Right lobe of liver (tissue), 6 donors: ENCODE measurements at regions not wholly inside any gene's neighbourhood (a gene's known extent, or its start where the extent isn't known, plus 50 kb on each side); places are given as distances from the start of the nearest gene placed in this dataset.
"Not testable (repeated sequence)": the region's sequence is repeated elsewhere in the genome, so short reads cannot be mapped to it uniquely, and the experiment has no call there.

Experiments used
- ATAC-seq, 4 donors: fragments of 200-7000 bp; cut with Tn5 transposase; one replicate each; pipeline ENCODE4 v1.9.1; 2020; ENCODE audit warnings: mild to moderate bottlenecking in 4 of 4, moderate library complexity in 4 of 4
- DNase-seq, 3 donors: peaks; one replicate each; pipeline ENCODE4 v3.0.0-alpha.2; 2020
- H3K27ac ChIP-seq, 3 donors: fragments of 200-600 bp; one replicate each; pipeline ENCODE4 v1.8.0; 2022
- H3K27me3 ChIP-seq, 2 donors: fragments of 200-600 bp; one replicate each; pipeline ENCODE4 v1.8.0; 2022
- H3K36me3 ChIP-seq, 4 donors: fragments of 200-600 bp; sonication (generic) in 1 of 4; one replicate each; pipeline versions ENCODE4 v1.5.1 to v1.8.0; 2017 to 2022; ENCODE audit warnings: control low read depth in 1 of 4
- H3K4me1 ChIP-seq, 4 donors: fragments of 200-600 bp; sonication (generic) in 1 of 4; one replicate each; pipeline versions ENCODE4 v1.5.1 to v1.8.0; 2017 to 2022; ENCODE audit warnings: control low read depth in 1 of 4
- H3K4me3 ChIP-seq, 3 donors: fragments of 200-600 bp; one replicate each; pipeline ENCODE4 v1.8.0; 2022
- H3K9me3 ChIP-seq, 4 donors: fragments of 200-600 bp; sonication (generic) in 1 of 4; one replicate each; pipeline versions ENCODE4 v1.5.1 to v1.8.0; 2017 to 2022; ENCODE audit warnings: control low read depth in 1 of 4
- CTCF ChIP-seq, 4 donors: fragments of 200-600 bp in 3 of 4; fragments of 450-650 bp in 1 of 4; IDR thresholded peaks; one replicate each; pipeline versions ENCODE4 v1.5.1 to v1.8.0; 2016 to 2022; ENCODE audit warnings: antibody characterized with exemption in 4 of 4, mild to moderate bottlenecking in 2 of 4
- POLR2A ChIP-seq: fragments of 450-650 bp; IDR thresholded peaks from one replicate; pipeline ENCODE4 v1.6.1; 2017; ENCODE audit warnings: antibody characterized with exemption, mild to moderate bottlenecking
- WGBS: methylation state at CpG from one replicate; pipeline ENCODE4 v1.1.6; 2018; ENCODE audit warnings: low coverage, low lambda C conversion rate; ENCODE audit not compliant: insufficient coverage; ENCODE audit errors: missing lambda C conversion rate; 5-methylcytosine and 5-hydroxymethylcytosine counted together
- intact Hi-C, 2 donors: fragments of 100-400 bp; cut with DNase I; formaldehyde crosslinking; loops; one replicate each; pipeline versions ENCODE4 v1.11.2 to v1.14.1; 2022
- donor health status: DM: no; HTN: yes; CAD: no.
- donor health status: DM: no; HTN: no; CAD: no.
- donor health status: DM: no; HTN: no; CAD: no.
- donor health status: DM: no; HTN: yes; CAD: no.
- donor health status: DM: no; HTN: yes; CAD: no.

- DNase-seq (peak in 2 of 3 donors; percentile 49 to 76), ATAC-seq (peak in 2 of 4 donors; percentile 63 to 99)
- Histone ChIP-seq H3K36me3 (no peaks in the 10 kb centered on the region), H3K27me3 (no peaks in the 10 kb centered on the region), H3K27ac (no peak overlapping the region), H3K9me3 (no peaks in the 10 kb centered on the region), H3K4me3 (no peak overlapping the region), H3K4me1 (no peaks in the 10 kb centered on the region)
- WGBS = 70% methylated on average over 2 of the region's 3 CpGs
- TF ChIP-seq POLR2A = no peak
- no peak for TF ChIP-seq CTCF (IDR thresholded peaks at IDR 0.05)
- intact Hi-C loops = no loop called here
These were observed 796.2 kb downstream of the CCSER2 start for GRCh38 chr10:85124603-85125051.

- Histone ChIP-seq H3K9me3 (no peaks in the 10 kb centered on the region), H3K4me1 (no peaks in the 10 kb centered on the region), H3K4me3 (no peak overlapping the region), H3K27ac (no peak overlapping the region), H3K27me3 (no peaks in the 10 kb centered on the region), H3K36me3 (no peaks in the 10 kb centered on the region)
- 72% methylated on average over 5 of the region's 5 CpGs for WGBS
- ATAC-seq = no peak
- TF ChIP-seq CTCF (IDR thresholded peaks at IDR 0.05) (no peak), POLR2A (no peak)
- intact Hi-C loops = no loop called here
- no peak for DNase-seq
These were observed 808.9 kb downstream of the CCSER2 start for GRCh38 chr10:85137253-85137652.

GRCh38 chr10:85138046-85138445 lies 809.7 kb downstream of the CCSER2 start:
- H3K27ac ChIP-seq = no peak overlapping the region

GRCh38 chr10:85139124-85139523 lies 810.7 kb downstream of the CCSER2 start:
- H3K36me3 ChIP-seq = no peaks in the 10 kb centered on the region
- WGBS = 62% methylated on average over 5 of the region's 5 CpGs
- ATAC-seq (no peak), DNase-seq (peak in 1 of 3 donors; percentile 51)
- no peak overlapping the region for H3K4me3 ChIP-seq
- no peak overlapping the region for H3K27ac ChIP-seq
- intact Hi-C loops = no loop called here
- TF ChIP-seq POLR2A = no peak
- TF ChIP-seq CTCF (IDR thresholded peaks at IDR 0.05) = no peak
- no peaks in the 10 kb centered on the region for H3K9me3 ChIP-seq
- no peaks in the 10 kb centered on the region for H3K4me1 ChIP-seq
- no peaks in the 10 kb centered on the region for H3K27me3 ChIP-seq

More at GRCh38 chr10:85138046-85138445, 809.7 kb downstream of the CCSER2 start:
- intact Hi-C loops = no loop called here
- no peak for TF ChIP-seq POLR2A
- no peak for TF ChIP-seq CTCF (IDR thresholded peaks at IDR 0.05)
- H3K4me3 ChIP-seq = no peak overlapping the region
- H3K4me1 ChIP-seq = no peaks in the 10 kb centered on the region
- no peaks in the 10 kb centered on the region for H3K9me3 ChIP-seq
- ATAC-seq = no peak
- WGBS = 87% methylated on average over 5 of the region's 5 CpGs
- H3K36me3 ChIP-seq = no peaks in the 10 kb centered on the region
- DNase-seq = no peak
- H3K27me3 ChIP-seq = no peaks in the 10 kb centered on the region

- H3K27me3 ChIP-seq, H3K9me3 ChIP-seq, intact Hi-C loops, H3K4me3 ChIP-seq, H3K36me3 ChIP-seq, ATAC-seq, DNase-seq, H3K27ac ChIP-seq: not testable (repeated sequence)
- WGBS = no CpG with 5 or more reads among the region's 25 CpGs
- peaks cover 0 to 11% (median 0%) of the 10 kb centered on the region in 4 donors for H3K4me1 ChIP-seq
These were observed 813.1 kb downstream of the CCSER2 start for GRCh38 chr10:85141520-85141919.
